M059J (cell line): ENCODE measurements at regions not wholly inside any gene's neighbourhood (a gene's known extent, or its start where the extent isn't known, plus 50 kb on each side); places are given as distances from the start of the nearest gene placed in this dataset.
"Not testable (repeated sequence)": the region's sequence is repeated elsewhere in the genome, so short reads cannot be mapped to it uniquely, and the experiment has no call there.

ENCODE experiments used
- DNase-seq: peaks from one replicate; pipeline ENCODE4 v3.0.0-alpha.2; 2012; ENCODE audit warnings: low read depth

DNA sequence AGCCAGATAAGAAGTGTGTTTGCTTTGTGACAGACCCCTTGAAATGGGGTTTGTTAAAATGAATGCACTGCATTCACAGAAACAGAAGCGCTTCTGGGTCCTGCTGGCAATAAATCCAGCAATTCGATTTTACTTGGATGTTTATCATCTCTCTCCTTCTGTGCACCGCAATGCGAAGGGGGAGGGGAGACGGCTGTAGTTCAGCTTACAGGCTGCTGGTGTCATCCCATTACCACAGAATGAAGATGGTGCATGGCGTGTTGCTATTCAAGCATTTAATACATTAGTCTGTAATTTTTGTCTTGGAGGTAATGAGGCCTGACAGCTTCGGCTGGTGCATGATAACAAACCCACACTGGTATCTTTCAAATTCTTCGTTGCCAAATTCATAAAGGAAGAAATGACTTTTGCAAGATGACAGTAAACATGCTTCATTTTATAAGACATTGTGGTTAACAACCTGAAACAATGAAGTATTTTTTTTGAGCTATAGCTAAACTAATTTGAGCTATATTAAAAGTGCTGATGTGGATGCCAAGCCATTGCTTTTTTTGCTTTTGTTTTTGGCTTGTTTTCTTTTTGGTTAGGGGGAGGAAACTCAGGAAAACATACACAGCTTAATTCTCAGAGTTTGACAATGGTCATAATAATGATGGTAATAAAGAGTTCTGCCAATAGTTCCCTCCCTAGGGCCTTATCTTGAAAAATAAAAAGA lies 418.3 kb downstream of the OTOL1 start:
- peak; percentile 65 for DNase-seq

DNA sequence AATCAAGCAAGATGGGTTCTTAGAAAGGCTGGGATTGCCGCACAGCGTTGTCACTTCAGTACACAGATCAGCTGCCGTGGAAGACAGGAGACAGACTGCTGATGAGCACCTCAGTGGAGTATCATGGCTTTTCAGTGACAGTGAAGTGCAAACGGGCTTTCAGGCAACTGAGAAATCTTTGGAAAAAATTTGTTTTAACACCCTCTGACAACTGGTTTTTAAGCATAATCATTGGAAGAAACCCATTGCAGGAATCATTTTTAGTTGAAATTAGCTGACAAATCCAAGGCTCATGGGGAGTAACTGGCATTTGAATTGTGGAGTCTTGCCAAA lies 418.8 kb downstream of the OTOL1 start:
- no peak for DNase-seq

DNA sequence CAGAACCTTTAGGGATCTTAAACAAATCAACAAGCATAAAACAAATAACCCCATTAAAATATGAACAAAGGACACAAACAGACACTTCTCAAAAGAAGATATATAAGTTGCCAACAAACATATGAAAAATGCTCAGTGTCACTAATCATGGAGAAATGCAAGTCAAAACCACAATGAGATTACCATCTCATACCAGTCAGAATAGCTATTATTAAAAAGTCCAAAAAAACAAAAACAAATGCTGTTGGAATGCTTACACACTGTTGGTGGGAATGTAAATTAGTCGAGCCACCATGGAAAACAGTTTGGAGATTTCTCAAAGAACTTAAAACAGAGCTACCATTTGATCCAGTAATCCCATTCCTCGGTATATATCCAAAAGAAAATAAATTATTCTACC lies 423.6 kb downstream of the OTOL1 start:
- peak; percentile 36 for DNase-seq

DNA sequence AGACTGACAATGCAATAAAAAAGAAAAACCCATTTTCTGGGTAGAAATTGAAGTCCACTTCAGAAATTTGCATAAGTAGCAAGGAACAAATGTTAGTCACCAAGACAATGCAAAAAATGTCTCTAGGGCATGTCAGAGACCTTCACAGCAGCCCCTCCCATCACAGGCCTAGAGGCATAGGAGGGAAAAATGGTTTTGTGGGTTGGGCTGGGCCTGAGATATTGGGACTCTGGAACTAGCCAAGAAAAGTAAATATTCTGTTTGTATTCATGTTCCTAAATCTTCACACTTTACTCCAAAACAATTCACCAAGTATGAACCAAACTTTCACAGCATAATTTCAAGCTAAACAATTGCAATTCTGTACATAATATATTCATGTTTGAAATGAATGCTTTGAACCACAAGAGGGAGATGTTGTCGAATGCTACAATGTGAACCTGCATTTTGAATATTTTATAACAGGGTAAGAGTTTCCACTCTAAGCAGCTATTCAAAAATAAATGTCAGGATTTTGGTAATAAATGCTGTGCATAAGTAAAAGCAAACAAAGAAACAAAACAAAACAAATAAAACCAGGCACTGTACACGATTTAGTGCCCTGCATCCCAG lies 429.2 kb downstream of the OTOL1 start:
- no peak for DNase-seq

DNA sequence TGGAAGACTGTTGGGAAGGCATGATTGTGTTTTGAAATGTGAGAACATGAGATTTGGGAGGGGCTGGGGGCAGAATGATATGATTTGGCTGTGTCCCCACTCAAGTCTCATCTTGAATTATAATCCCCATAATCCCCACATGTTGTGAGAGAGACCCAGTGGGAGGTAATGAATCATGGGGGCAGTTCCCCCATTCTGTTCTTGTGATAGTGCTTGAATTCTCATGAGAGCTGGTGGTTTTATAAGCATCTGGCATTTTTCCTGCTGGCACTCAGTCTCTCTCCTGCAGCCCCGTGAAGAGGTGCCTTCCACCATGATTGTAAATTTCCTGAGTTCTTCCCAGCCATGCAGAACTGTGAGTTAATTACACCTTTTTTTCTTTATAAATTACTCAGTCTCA lies 430.5 kb downstream of the OTOL1 start:
- DNase-seq: no peak

DNA sequence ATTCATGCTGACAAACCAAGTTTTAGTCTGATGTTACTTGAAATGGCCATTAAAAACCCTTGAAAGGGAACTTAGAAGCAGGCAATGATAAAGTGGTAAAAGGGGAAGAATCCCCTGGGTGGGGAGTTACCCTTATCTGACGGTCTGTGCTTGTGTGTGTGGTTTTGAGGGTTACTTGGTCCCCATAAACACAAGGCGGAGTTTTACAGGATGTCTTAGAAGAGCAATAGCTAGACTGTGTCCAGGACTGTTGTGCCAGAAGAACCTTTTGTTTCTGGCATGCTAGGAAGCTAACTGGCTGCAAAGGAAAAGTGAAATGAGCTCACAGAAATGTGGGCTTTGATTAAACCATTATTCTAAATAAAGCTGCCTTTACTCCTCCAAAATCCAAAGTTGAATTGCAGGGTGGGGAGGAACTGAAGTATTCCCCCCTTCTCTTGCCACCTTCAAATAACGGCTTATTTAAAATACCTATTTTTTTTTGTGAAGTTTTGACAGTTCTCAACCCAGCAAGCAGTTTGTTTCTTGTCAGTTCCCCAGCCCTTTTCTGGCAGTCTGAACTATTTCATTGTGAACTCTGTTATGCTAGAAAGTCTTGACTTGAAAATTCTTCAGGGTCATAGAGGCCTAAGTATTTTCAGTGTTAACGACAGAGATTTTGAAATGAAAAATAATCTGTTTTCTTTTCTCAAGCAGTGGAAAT lies 443.5 kb downstream of the OTOL1 start:
- DNase-seq: no peak

DNA sequence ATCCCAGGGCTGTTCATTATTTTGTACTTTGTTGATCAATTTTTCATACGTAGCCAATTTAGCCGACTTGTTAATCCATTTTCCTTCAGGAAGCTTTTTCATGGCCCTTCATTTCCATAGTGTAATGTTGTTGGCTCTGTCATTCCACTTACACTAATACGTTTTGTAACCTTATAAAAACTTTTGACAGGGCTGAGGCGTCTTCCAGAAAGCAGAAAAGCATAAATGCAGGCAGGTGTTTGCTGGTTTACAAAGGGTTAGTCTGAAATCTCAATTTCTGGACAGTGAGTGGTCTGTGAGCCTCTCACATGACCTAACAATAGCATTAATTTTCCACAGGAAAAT lies 444.0 kb downstream of the OTOL1 start:
- no peak for DNase-seq

DNA sequence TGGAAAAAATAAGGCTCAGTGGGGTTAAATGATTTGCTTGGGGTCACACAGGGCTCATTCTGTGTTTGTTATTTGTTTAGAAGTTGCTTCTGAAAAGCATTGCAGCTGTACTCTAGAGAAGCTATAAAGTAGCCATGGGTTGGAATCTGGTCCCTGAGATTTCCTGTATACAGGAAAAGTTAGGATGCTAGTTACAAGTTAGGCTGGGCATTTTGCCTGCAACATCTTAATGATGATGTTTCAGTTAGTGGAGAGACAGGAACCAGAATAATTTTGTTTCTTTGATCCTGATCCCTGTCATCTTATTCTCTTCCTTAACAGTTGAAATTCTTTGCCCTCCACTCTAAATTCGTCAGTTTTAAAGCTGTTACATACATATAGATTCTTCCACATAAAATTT lies 445.3 kb downstream of the OTOL1 start:
- DNase-seq: no peak

DNA sequence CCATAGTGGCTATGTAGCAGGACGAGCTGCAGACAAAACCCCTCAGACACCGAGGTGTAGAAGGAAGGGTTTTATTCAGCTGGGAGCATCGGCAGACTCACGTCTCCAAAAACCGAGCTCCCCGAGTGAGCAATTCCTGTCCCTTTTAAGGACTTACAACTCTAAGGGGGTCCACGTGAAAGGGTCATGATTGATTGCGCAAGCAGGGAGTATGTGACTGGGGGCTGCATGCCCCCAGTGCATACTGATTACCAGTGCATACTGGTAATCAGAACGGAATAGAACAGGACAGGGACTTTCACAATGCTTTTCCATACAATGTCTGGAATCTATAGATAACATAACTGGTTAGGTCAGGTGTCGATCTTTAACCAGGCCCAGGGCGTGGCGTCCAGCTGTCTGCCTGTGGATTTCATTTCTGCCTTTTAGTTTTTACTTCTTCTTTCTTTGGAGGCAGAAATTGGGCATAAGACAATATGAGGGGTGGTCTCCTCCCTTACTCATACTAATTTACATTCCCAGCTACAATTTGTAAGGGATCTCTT lies 447.3 kb downstream of the OTOL1 start:
- not testable (repeated sequence) for DNase-seq

DNA sequence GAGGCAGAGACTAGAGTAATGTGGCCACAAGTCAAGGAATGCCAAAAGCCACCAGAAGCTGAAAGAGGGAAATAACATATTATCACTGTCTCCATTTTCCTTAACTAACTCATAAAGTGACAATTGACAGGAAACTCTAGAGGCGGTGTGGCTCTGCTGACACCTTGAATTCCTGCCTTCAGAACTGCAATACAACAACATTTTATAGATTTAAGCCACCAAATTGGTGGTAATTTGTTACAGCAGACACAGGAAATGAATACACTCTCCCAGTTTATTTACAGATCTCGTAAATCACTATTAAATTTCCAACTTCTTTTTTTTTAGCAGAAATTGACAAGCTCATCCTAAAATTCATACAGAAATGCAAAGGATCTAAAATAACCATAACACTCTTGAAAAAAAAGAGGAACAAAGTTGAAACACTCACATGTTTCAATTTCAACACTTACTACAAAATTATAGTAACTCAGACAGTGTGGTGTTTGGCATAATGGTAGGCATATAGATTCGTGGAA lies 449.9 kb downstream of the OTOL1 start:
- no peak for DNase-seq

DNA sequence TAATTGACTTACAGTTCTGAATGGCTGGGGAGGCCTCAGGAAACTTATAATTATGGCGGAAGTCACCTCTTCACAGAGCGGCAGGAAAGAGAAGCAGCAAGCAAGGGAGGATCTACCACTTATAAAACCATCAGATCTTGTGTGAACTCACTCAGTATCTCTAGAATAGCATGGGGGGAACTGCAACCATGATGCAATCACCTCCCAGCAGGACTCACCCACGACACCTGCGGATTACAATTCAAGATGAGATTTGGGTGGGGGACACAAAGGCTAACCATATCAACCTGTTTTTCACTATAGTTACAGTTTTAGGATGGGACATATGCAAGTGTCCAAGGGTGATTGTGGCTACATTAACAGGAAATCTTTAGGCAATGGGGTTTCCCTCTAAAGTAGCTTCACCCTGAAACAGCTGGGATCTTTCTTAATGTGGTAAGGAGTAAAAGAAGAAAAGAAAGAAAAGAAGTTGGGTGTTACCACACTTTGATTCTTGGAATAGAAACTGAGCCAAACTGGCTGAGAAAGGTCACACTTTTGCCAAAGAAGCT lies 453.8 kb downstream of the OTOL1 start:
- DNase-seq: no peak

DNA sequence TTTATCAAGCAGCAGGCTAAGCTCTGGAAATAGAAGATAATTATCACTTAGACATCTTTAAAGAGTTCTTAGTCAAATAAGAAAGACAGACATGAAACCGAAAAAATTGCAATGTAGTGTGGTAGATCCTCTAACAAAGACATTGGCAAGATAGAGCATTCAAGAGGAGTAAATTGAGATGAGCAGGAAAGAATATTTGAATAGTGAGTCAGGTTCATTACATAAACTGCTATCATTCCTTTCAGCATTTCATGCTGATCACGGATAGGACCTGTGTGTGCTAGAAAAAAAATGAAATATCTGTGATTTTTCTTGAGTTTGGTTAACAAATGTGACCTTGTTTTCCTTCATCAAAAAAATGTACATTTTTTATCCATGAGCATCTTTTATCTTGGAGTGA lies 460.9 kb downstream of the OTOL1 start:
- no peak for DNase-seq

DNA sequence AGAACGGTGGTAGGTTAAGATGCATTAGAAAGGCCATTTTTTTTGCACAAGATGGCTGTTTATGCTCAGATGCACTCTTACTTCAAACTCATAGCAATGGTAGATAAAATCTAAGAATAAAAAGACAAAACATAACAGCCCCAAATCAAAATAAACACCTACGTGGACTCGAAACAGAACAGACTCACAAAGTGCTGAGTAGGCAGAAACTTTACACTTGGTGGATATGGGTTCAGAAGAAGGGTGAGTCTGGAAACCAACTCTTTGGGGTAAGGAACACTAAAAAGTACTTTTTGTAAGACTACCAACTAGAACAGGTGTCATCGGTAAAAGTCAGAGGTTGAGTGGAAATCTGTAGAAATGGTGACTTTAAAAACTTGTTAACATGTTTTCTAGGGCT lies 468.2 kb downstream of the OTOL1 start:
- no peak for DNase-seq

DNA sequence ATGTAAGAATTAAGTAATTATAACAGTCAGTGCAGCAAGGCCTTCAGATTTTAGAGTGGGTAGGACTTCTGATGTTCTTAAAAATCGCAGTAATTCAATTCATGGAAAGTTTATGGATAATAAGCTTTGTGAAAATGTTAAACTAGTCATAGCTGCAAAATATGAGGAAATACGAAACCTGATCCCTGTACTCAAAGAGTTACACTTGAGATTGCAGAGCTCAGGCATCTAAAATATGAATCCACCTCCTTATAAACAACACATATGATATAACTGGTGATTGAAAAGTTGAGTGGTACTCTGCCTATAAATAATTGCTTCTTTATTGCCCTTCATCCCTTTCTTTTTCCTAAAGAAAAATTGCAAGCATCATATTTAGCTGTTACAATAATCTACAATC lies 473.3 kb downstream of the OTOL1 start:
- DNase-seq: no peak

DNA sequence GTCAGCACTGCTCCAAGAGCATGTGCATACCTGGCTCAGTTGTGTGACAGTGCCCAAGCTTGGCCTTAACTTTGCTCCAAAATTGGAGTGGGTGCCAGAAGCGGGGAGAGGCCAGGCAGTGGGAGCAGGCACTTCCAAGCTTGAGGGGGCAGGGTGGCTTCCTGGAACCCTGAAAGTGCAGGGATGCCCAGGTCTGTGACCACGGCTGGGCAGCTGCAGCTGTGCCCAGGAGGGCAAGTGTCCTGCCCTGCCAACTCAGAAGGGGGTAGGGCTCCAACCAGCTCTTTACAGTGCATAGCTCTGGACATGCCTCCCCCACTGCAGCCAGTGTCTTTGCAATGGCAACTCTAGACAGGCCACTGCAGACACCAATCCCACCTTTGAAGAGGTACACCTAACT lies 478.6 kb downstream of the OTOL1 start:
- DNase-seq: no peak

DNA sequence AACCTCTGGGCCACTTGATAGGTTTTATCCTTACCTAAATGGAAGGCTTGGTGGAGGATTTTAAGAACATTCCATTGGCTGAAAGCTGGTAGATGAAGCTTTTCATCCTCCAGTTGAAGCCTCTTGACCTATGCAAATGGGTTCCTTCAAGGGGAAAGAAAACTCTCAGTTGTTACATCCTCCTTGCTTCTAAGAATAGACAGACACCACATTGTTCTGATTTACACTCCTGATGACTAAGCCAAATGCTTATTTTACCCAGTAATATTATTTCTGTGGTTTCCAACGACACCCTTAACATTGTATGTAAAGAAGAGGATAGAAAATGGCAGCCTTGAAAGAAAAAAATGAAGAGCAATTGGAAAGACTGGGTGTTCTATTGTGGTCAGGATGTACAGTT lies 480.5 kb downstream of the OTOL1 start:
- DNase-seq: peak; percentile 55

DNA sequence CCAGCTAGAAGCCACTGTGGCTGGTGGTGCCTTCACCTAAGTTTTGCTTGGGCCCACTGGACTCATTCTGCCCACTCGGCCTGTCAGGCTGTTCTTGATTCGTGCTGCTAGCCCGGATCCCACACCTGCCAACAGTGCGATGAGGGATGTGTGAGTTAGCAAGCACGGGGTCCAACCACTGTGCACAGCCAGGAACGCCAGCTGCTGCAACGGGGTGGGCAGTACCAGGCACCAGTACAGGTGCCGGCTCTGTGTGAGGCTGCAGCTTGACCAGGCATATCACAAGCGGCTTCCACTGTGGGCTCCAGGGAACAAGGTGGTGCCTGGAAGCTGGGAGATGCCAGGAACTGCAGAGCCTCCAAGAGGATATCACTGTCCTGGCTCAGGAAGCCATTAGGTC lies 481.2 kb downstream of the OTOL1 start:
- no peak for DNase-seq

DNA sequence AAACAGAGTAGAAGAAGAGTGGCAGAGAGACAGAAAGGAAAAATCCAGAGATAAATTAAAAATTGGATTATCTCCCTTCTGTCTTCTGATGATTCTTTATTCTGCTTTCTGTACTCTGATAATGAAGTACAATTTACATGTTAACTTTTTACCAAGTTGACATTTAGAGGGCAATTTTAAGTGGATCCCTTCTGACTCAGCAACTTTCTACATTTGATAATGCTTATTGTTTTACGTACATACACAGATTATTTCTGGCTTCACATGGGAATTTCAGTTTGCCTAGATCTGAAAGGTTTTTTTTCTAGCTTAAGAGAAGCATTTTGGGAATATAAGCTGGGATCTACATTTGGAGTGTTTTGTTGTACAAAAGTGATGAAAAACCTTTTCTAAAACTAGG lies 491.3 kb downstream of the OTOL1 start:
- DNase-seq: no peak

DNA sequence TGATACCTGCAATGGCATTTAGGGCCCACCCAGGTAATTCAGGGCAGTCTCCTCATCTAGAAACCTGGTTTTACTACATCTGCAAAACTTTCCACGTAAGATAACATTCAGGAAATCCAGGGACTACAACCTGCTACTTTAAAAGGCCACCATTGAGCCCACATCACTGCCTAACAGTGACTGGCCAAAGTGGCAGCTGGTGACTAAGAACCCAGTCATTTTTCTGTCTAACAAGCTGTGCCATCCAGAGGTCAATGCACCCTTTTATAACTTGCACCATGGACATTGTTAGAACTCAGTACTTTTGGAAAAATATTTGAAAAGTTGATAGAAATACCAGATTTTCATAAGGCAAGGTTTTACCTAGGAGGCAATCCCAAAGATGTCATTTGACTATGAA lies 492.4 kb downstream of the OTOL1 start:
- peak; percentile 52 for DNase-seq

DNA sequence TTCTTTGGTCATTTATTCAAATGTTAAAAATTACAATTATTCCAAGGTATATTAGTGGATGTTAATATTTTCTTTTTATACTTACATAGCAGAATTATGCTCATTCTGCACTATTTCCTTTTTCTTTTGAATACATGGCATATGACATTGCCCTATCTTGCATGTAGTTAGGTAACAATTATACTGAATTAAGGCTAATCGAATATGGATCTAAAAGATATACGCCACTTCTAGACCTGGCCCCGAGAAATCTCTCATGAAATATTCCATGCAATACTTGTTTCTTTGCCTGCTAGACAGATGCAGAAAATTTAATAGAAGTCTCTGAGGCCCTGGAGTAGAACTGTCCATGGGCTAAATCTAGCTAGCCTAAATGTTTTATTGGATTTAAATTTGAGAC lies 493.4 kb downstream of the OTOL1 start:
- DNase-seq: no peak

DNA sequence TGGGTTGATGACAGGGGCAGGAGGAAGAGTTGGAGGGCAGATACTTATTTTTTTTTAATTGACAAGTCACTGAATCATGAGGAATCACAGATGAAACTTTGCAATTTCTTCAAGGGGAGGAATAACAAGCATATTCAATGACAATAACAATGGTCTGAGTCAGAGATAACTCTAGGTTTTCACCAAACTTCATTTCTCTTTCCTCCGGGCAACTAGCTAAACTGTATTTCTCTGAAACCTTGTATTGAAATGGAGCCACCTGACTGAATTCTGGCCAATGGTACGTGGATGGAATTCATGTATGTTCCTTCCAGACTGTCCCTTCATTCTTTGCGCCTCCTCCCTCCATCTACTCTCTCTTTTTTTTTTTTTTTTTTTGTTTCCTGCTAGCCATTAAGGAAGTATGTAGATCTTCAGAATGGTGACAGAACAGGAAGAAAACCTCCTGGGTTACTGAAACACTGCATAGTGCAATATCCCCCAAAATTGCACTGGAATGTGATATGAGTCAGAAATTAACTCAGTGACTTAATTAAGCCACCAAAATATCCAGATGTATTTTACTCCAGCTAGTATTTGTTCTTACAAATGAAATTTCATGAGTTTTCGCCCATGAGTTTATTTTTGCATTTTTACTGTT lies 495.4 kb downstream of the OTOL1 start:
- DNase-seq: peak; percentile 69

DNA sequence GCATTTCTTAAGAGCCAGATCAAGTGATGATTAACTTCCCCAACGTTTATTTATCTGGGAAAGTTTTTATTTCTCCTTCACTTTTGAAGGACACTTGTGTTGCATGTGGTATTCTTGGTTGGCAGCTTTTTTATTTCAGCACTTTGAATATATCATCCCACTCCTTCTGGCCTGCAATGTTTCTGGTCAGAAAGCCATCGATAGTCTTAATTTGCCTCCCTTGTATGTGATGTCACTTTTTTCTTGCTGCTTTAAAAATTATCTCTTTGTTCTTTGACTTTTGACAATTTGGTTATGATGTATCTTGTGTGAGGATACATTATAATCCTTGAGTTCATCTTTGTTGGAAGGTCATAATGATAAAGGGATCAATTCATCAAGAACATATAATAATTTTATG lies 503.2 kb downstream of the OTOL1 start:
- no peak for DNase-seq
